ENCODE measurements at regions not wholly inside any gene's neighbourhood (a gene's known extent, or its start where the extent isn't known, plus 50 kb on each side); places are given as distances from the start of the nearest gene placed in this dataset.
A peak's percentile ranks its signal among the peaks of the same experiment; 100 is the strongest.

DNA sequence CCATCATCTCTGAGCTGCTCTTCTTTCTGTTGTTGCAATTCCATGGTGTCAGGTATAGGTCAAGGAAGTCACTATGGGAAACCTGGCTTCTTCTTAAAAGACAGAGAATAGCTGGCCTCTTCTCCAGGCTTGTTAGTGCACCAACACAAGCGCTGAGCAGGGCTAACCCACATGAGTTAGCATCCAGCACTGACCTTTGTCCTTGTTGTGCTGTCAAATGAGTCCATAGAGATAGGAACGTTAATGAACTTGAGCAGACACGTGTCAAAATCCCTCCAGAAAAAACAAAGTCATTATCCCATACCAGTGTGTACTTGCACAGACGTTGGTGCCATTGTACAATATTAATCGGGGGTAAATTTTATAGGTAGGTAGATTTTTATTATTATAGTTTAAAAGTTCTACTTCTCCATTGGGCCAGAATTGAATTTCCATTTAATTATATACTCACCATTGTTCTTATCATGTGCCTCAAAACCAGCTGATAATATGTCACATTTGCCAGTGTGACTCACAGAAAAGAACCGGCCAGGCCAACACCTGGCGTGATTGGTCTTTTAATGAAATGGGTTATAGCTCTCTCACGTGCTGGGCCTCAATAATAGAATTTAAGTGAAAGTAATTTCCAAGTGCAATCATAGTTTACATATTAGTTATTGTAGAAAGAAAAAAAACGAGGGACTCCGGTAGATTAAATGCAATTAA, 468.8 kb upstream of the MGMT start:
- DNase-seq, result no peak

DNA sequence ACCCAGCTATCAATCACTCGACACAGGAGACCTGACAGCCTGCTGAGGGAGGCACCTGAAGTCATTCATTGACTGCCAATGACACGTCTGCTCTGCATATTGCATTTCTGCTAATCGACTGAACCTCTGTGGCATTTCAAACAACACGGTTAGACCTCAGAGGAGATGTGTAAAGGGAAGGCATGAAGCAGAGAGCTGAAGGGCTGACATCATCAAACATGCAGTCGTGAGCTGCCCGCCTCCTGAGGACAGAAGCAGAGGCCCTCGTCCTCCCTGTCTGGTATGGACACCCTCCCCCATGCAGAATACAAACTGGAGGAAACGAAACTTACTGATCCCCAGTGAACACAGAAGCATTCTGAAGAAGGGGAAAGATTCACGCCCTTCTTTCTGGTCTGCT, 462.6 kb upstream of the MGMT start:
- DNase-seq, result no peak

DNA sequence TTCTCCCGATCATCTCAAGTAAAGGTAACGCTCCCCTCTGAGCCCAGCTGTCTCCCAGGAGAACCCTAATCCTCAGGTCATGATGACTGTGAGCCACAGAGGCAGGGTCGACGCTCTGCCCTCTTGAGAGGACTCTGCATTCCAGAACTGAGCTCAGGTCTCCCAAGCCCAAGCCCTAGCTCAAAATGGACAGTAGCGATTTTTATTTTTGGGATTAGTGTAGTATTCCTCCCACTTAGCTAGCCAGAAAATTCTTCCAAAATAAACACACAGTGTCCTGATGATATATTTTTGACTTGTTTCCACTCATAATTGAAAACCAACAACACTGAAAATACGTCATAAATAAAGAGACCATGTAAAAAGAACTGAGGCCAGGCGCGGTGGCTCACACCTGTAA, 462.0 kb upstream of the MGMT start:
- no peak for DNase-seq

DNA sequence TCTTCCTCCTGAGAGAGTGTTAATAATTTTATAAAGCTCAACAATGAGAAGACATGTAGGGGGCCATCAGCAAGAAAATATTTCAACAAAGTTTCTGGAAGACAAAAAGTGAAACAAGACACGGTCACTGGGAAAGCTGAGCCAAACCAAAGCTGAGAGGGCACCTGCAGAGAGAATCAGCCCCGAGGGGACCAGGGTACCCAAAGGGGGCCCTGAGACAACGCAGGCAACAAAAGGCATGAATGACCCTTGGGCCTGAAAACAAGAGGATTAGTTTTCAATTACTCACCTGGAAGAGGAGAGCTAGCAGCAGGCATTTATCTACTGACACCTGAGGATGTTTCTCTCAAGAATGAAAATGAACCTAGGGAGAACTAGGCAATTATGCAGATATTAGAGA, 461.2 kb upstream of the MGMT start:
- DNase-seq, result no peak

DNA sequence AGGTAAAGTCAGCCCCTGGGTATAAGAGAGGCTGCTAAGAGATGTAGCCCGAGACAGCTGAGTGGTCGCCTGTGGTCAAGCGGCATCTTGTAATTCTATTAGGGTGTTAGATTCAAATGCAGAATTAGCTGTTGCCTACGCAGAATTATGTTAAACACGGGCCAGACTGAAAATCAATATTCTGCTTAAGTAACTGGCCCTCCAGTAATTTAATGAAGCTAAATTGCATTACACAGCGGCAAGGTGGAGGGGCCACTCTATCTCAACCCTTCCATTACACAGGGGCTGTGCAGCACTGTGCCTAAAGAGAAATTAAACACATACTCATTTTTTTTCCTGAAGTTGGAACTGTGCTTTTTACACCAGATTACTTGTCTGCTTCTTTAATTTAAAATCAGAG, 448.5 kb upstream of the MGMT start:
- DNase-seq, result no peak

DNA sequence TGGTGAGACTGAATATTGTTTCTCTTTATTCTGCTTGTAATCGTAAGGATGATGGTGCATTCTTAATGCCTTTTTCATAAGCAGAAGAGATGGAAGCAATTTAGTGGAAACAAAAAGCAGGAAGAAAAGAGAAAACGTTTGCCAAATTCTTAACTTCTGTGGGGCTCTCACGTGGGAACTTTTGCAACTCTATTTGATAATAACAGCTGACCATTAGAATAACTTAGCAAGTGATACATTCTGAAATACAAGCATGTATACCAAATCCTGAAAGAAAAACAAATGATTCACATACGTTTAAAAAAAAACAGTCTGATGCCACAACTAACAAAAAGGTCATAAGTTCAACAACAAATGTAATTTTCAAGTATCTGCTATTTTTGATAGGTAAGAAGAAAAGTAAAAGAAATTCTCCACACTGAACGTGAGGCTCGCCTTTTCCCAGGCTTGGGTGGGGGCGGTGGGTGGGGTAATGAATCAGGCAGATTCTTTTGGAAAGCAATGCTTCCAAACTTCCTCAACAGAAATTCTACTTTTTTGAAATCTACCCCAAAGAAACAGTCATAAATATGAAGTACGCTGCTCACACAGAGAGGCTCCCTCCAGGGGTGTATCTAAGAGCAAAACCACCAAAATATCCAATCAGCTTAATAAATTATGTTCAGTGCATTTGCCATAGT, 446.2 kb upstream of the MGMT start:
- DNase-seq, result no peak

DNA sequence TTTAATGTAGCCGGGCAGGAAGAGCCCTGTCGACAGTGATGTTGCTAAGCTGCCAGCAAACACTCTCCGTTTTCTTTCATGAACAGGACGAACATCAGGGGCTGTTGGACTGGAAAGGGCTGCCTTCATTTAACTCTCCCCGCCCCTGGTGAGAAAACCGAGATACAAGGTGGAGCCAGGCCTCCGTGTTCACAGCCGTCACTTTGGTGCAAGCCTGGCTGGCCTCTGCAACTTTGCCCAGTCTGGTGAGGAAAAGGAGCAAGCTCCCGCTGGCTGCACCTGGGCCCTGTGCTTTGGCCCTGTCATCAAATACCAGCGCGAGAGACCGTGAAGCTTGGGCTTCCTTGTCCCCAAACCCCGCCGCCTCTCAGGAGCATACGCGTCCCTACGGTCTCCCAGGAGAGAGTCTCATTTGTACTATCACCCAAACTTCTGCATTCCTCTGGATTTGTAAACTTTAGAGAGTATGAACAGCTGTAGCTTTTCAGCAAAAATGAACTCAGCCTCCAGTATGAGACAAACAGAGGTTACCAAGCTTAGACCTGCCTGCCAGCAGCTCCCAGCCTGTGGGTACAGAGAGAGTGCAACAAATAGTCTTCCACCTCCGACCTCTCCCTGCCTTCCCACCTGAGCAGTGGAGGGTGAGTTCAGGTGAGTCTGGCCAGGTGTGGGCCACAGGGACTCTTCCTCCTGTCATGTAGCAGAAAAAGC, 445.3 kb upstream of the MGMT start:
- no peak for DNase-seq

DNA sequence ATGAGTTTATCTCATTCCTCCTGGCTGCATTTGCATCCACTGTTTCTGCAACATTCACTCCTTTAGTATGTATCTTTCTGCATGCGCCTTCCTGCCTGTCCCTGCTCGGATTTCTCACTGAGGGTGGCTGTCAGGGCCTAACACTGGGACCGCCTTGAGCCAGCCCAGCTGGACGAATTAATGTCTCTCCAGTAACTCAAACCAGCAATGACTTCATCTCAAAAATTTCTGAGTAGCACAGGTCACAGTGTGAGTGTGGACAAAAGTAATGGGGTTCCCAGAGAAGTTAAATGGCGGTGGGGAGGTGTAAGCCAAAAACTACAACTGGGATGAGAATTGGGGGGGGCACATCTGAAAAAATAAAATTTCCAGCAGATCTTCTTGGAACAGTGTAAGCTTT, 444.0 kb upstream of the MGMT start:
- no peak for DNase-seq

DNA sequence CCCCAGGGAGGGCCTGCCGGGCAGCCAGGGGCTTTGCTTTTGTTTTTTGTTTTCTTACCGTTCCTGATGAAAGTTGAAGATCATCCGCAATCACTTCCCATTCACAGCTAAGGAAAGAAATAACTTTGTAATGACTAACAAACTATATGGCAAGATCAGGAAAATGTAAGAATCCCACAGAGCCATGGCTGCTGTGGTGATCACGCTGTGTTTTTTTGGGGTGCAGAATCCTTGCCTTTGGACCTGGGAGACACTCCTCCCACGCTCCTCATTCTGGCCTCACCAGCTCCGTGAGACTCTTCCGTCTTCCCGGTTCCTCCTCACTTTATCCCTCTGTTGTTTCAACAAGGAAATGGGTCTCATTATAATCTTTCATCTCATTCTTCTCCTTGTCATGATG, 443.0 kb upstream of the MGMT start:
- DNase-seq, result no peak

DNA sequence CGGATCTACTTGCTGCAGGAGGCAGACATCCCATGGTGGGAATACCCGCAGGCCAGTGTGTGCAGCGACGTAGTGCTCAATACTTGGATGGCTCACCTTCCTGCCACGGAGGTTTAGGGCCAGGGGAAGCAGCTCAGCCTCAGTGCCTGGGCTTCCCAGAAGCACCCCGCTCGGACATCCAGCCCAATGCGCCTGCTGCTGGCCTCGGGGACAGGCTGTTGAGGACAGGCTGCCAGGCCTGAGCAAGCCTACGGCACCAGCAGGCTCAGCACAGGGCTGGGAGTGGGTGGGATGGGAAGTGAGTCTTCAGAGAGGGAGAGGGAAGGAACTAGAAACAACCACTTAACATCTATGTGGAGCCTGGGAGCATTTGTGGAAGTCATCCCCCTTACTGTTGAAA, 441.3 kb upstream of the MGMT start:
- no peak for DNase-seq

DNA sequence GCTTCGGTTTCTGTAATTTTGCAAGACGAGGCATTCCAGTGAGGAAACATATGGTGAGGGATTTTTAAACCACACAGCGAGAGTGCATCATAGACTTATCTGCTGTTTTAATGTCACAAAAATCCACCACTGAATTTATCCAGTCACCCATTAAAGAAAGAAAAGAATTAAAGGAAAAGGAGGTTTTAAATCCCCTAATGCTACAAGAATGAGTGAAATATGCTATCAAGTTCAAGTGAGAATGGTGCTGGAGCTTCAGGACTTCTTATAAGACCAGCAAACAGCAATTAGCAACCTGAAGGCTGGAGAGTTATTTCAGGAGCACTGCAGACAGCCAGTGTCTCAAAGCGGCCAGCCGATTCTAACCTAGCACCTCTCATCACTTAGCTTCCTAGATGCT, 439.1 kb upstream of the MGMT start:
- no peak for DNase-seq

DNA sequence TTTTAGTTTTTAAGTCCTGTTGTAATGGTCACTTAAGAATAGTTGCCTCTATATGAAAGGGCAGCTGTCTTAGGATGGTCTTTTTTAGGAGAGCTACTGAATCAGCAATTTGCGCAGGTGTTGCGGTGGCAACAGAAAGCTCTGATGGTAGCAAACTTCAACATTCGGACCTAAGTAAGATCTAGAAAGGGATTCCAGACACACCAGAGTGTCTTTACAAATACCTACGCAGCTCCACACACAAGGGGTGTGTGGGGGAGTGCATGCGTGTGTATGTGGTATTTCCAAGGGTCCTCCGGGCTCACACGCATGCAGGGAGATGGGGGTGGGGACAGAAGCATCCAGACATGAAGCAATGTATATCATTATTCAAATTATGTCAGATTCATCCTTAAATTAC, 438.6 kb upstream of the MGMT start:
- no peak for DNase-seq

DNA sequence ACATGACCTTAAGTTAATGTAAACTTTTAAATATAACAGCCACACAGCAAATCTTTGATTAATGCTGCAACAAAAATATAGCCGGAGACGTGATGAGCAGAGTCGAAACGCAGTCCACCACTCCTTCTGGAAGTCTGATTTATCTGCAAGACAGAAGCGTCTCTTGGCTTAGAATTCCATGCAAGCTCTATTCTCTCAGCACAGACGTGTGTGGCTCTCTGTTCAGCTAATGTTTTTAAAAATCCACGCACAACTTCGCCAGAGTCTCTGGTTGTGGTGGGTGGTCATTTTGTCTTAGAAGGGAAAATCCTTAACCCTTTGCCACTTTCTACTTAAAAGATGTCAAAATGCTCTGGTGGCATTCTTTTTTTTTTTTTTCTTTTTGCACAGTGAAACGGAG, 438.0 kb upstream of the MGMT start:
- DNase-seq, result no peak

DNA sequence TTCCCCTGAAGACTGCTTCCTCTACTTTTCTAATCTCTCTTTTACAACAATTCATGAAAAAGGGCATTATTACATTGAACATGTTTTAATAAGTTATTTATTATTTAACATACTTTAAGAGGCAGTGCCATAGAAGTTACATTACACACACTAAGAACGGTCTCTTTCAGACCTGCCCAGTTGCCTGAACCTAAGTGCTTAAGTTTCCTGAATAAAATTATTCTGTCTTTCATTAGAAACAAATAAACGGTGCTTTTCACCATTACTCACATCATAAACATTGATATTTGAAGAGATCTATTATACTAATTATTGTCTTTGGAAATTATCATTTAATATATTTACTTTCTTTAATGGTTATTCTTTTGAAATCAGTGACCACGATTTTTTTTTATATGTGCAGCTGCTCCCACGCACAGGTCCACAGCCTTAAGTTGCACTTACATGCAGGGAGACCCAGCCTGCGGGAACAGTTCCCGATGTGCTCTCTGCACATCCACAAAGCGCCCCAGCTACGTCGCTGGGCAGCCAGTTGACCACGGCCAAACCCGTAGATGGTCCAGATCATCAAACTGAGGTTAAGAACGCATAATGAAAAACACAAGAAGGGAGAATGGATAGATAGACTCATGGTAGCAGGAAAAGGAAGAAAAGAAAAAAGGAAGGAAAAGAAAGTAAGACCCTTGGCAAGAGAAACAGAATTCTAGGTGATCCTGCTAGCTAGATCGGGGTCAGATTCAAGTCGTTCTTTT, 437.0 kb upstream of the MGMT start:
- no peak for DNase-seq

DNA sequence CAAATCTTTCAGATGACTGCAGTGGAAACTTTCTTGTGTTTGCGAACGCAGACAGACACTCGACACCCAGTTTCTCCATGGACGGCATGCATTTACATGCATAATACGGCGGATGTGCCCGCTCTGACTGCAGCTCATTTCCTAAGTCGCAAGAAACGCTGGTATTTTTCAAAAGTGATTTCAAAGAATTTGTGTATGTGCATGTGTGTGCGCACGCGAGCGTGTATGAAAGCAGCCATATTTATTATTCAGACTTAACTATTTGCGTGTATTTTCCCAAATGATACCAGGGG, 436.5 kb upstream of the MGMT start:
- DNase-seq, result no peak

DNA sequence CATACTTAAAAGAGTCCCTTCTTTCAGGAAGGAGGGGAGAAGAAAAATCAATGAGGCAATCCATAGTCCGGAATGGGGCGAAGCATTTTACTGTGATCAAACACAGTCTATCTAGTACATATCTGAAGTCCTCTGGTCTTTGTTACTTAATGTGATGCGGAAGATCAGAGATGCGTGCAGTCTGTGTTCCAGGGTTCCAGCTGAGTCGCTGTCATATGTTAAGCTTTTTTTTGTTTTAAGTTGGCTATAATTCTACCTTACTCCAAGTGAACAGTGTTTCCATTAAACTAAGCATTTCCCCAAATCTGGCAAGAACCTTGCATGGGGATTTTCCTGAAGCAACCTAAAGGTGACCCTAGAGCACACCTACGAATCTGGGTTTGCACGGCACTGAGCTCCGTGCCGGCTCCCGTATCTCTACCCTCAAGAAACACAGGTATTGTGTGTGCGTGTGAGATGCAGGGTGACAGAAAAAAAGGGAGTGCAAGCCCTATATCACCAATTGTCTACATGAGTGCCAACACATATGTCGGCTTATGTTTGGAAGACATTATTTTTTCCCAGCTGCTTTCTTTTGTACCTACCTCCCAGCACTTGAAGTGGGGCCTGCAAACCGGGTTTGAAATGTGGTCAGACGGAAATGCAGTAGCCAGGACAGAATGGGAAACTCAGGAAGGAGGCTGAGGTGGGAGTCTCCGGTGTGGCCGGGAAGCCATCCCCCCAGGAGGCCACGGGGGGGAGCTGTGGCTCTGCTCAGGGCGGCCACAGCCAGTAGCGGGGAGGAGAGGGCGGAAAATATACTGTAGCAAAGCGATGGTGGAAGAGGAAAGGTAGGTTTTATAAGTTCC, 435.8 kb upstream of the MGMT start:
- peak; percentile 26 for DNase-seq

DNA sequence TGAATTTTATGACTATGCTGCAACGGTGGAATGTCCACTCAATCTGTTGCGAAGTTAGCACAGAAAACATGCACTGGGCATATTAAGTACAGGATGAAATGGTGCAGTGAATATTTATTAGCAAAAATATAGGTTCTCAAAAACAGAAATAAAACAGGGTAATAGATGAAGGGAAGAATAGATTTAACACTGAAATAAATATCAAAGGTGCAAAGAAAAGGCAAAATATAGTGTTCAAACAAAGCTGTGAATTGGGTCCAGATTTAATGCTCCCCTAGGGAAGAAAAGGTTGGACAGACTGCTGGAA, 435.2 kb upstream of the MGMT start:
- no peak for DNase-seq

DNA sequence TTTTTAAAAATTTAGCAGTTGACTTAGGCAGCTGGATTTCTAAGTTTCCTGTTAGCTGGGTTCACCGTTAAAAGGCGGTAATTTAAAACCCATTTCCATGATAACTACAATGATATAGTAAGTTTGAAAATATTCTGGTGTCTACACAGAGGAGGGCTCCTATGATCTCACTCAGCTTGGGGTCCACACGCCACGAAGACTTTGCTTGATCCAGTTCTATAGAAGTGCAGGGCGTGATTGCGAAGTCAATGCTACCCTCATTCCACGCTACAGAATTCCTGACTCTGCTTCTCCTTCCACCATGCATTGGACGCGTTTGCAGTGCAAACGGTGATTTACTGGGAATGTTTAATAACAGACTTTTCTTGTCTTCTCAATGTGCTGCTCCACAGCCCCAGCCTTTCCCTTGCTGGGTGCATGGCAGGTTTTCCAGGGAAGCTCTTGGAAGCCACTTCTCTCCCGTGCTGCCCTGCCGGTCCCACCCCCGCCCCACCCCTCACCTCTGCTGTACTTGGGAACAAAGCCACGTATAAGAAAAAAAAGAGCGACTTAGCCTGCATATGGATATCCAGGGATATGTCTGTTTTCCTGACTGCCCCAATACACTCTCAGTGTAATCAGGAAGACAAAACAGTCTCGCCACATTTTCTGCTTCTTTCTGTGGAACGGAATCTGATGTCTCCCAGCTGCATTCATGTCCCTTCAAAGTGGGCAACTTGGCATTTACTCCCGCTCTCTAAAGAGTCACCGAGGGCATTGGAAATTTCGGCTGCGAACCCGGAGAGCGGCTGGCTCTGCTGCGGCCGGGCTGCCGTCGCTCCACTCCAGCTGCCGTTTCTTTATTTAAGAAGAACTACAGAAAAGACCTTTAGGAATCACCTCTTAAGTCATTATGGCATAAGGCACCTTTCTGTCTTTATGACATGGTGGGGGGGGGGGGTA, 434.4 kb upstream of the MGMT start:
- DNase-seq, result no peak

DNA sequence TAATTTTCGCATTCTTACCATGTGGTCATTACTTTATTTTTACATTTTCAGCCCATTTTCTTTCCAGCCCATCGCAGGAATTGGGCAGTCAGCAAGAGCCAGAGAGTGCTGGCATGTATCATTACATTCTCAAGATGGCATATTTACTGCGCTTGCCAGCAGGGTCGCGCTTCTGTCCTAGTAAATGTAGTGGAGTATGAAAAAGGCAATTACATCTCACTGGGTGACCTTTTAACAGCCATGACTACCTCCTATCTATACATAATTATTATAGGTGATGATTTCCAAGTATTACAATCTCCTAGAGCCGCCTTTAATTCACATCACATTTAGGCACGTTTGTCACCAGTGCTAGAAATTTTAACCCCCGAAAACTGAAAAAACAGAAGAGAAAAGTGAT, 433.7 kb upstream of the MGMT start:
- DNase-seq, result no peak

DNA sequence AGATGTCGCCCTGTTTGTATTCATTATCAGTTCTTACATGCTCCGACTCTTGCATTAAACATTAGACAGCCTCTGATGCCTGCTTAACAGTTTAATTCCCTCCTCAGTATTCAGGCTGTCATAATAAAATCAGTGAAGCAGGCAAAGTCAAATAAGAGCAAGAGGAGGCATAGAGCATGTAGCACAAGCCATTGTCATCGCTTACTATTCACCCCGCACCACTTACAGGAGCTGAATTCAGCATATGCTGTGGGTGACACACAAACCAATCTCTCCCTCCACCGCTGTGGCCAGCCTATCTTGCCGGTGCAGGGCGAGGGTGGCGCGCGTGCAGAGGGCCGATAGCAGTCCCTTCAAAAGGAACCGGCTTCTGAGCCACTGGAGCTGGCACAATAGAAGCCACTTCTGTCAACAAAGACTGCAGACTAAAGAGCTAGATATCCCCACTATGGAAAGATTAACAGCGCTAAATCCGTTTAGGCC, 433.2 kb upstream of the MGMT start:
- no peak for DNase-seq

DNA sequence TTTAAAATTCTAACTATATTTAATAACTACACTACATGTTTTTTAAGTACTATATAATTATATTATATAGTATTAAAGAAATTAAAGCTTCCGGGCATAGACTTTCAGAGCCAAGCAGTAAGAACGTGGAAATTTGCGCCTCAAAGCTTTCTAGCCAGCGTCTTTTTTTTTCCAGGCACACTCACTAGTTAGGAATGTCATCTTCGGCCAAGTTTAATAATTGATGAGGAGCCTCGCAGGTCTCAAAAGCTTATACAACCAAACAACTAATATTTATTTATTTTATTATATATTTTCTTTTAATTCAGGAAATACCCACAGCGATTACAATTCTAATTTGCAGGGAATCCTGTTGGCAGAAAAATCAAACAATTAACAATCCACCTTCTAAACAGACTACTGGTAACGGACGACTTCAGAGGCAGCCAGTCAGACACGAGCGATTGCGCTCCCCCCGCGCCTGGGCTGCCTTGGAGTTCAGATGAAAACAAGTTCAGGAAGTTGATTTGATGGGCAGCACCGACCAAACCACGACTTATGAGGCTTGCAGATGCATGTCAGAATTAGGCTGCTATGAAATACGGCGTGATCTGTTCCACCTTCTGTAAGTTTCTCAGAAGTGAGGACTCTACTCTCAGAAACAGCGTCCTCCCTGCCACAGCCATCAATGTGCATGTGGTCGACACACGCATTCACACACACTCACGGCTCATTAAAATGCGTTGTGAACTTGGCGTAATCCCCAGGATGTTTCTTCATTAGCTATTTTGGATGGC, 431.8 kb upstream of the MGMT start:
- peak; percentile 19 for DNase-seq

All from GDM1 (cell line).